Spleen (tissue), 7 donors: ENCODE measurements at regions not wholly inside any gene's neighbourhood (a gene's known extent, or its start where the extent isn't known, plus 50 kb on each side); places are given as distances from the start of the nearest gene placed in this dataset.

Source experiments
- POLR2A ChIP-seq, 3 donors: fragments of 450-650 bp; IDR thresholded peaks; one replicate each; pipeline ENCODE4 v1.5.1; 2017; ENCODE audit warnings: antibody characterized with exemption in 3 of 3, mild to moderate bottlenecking in 1 of 3
- TF ChIP-seq, protein P1 (sequence below), 11 experiments: fragments of 200-600 bp in 7 of 11; fragments of 450-650 bp in 4 of 11; sonication (generic) in 4 of 11; IDR thresholded peaks in 8 of 11; conservative IDR thresholded peaks in 3 of 11; 1 replicate in 7 of 11; 2 replicates in 4 of 11; pipeline versions ENCODE4 v1.4.0 to v1.8.0; 2016 to 2021; ENCODE audit warnings: antibody characterized with exemption in 11 of 11, inconsistent platforms in 4 of 11, mild to moderate bottlenecking in 1 of 11
- donor health status: DM: no; HTN: no; CAD: no; lungs with moderate emphysema.
- donor health status: DM: no; HTN: no; CAD: no.
- donor health status: DM: no; HTN: no; CAD: no.

DNA sequence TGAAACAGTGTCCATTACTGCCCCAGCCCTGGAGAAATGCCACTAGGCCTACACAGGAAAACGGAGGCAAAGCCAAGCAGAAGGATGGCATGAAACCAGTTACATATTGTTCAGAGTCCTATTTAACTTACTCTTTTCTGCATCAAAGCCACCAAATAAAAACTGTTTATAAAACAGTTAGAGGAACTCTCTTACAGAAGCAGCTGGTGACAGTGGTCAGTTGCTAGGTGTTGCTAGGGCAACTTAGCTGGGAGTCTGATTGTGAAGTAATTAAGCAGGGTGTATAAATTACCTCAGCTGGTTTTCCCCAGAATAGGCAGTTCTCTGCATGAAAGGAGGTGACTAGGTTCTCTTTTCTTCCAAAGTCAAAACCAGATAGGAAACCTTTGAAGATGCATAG, 115.6 kb upstream of the ZBED5 start:
- TF ChIP-seq, protein P1, sequence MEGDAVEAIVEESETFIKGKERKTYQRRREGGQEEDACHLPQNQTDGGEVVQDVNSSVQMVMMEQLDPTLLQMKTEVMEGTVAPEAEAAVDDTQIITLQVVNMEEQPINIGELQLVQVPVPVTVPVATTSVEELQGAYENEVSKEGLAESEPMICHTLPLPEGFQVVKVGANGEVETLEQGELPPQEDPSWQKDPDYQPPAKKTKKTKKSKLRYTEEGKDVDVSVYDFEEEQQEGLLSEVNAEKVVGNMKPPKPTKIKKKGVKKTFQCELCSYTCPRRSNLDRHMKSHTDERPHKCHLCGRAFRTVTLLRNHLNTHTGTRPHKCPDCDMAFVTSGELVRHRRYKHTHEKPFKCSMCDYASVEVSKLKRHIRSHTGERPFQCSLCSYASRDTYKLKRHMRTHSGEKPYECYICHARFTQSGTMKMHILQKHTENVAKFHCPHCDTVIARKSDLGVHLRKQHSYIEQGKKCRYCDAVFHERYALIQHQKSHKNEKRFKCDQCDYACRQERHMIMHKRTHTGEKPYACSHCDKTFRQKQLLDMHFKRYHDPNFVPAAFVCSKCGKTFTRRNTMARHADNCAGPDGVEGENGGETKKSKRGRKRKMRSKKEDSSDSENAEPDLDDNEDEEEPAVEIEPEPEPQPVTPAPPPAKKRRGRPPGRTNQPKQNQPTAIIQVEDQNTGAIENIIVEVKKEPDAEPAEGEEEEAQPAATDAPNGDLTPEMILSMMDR (IDR thresholded peaks at IDR 0.05 in 8 of 11, conservative IDR thresholded peaks at IDR 0.05 in 3 of 11), result no peak
- TF ChIP-seq POLR2A (IDR thresholded peaks at IDR 0.05), result no peak
